DND-41 (cell line): ENCODE measurements at regions not wholly inside any gene's neighbourhood (a gene's known extent, or its start where the extent isn't known, plus 50 kb on each side); places are given as distances from the start of the nearest gene placed in this dataset.

Experiments
- ATAC-seq: fragments of 200-7000 bp; cut with Tn5 transposase; 3 replicates; pipeline ENCODE4 v1.9.1; 2021; ENCODE audit warnings: low read depth; ENCODE audit not compliant: insufficient read depth
- DNase-seq: peaks from one replicate; pipeline ENCODE4 v3.0.0-alpha.2; 2020
- H2AFZ ChIP-seq: 2 replicates; pipeline ENCODE4 v1.6.0; 2012; ENCODE audit warnings: low read depth, low read length
- H3K27ac ChIP-seq: 2 replicates; pipeline ENCODE4 v1.5.1; 2012; ENCODE audit warnings: low read length, inconsistent platforms
- H3K27me3 ChIP-seq: fragments of 200-600 bp; sonication (generic); 2 replicates; pipeline ENCODE4 v1.6.0; 2012; ENCODE audit warnings: low read length, mild to moderate bottlenecking, inconsistent platforms; ENCODE audit not compliant: insufficient read depth, poor library complexity
- H3K36me3 ChIP-seq: 2 replicates; pipeline ENCODE4 v1.5.1; 2012; ENCODE audit warnings: low read length, inconsistent platforms; ENCODE audit not compliant: insufficient read depth
- H3K4me1 ChIP-seq: 2 replicates; pipeline ENCODE4 v1.5.1; 2012; ENCODE audit warnings: mild to moderate bottlenecking, low read length; ENCODE audit not compliant: insufficient read depth
- H3K4me2 ChIP-seq: 2 replicates; pipeline ENCODE4 v1.6.0; 2012; ENCODE audit warnings: mild to moderate bottlenecking, moderate library complexity, low read length, inconsistent platforms; ENCODE audit not compliant: insufficient read depth
- H3K4me3 ChIP-seq, 2 experiments: fragments of 200-600 bp in 1 of 2; shearing (Covaris generic) in 1 of 2; 2 replicates each; pipeline ENCODE4 v1.5.1; 2012 to 2016; ENCODE audit warnings: inconsistent platforms in 2 of 2, low read length in 2 of 2, mild to moderate bottlenecking in 2 of 2, low read depth in 1 of 2, moderate library complexity in 1 of 2
- H3K79me2 ChIP-seq: 2 replicates; pipeline ENCODE4 v1.6.0; 2012; ENCODE audit warnings: low read length, inconsistent platforms; ENCODE audit not compliant: insufficient read depth
- H3K9ac ChIP-seq: 2 replicates; pipeline ENCODE4 v1.6.0; 2012; ENCODE audit warnings: low read depth, mild to moderate bottlenecking, inconsistent platforms, low read length, moderate library complexity
- H3K9me3 ChIP-seq: 2 replicates; pipeline ENCODE4 v1.5.1; 2012; ENCODE audit warnings: low read length, moderate library complexity, mild to moderate bottlenecking, inconsistent platforms; ENCODE audit not compliant: insufficient read depth, severe bottlenecking
- H4K20me1 ChIP-seq: 2 replicates; pipeline ENCODE4 v1.6.0; 2012; ENCODE audit warnings: low read length; ENCODE audit not compliant: insufficient read depth
- CTCF ChIP-seq: IDR thresholded peaks from 2 replicates; pipeline ENCODE4 v1.5.1; 2012; ENCODE audit warnings: borderline replicate concordance, low read length, moderate library complexity, mild to moderate bottlenecking; ENCODE audit not compliant: poor library complexity, severe bottlenecking; ENCODE audit errors: extremely low read depth
- EZH2 ChIP-seq: IDR thresholded peaks from 3 replicates; pipeline ENCODE4 v1.6.1; 2012; ENCODE audit warnings: borderline replicate concordance, low read depth, mild to moderate bottlenecking, moderate library complexity, low read length, inconsistent platforms; ENCODE audit not compliant: severe bottlenecking

DNA sequence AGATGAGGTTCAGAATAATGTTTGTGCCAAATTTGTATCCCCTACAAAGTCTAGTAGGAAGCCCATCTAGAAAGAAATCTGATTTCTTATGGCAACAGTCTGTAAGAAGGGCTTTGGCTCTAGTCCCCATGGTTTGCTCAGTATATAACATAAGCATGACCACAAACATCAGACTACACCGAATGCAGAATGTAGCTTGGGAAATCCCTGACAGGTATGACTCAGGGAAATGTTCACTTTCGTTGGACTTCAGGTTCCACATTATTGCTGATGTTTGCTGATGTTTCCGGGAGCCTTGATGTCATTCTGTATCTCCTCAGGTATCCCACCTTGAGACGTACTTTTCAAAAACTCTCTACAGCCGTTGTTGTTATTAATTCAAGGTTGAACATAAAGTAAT lies 304.4 kb upstream of the TGFBR2 start:
- Histone ChIP-seq H3K9ac (no peak overlapping the region), H3K79me2 (no peaks in the 10 kb centered on the region), H3K9me3 (peaks cover 2% of the 10 kb centered on the region), H3K4me1 (no peaks in the 10 kb centered on the region), H2AFZ (no peak overlapping the region), H3K27me3 (no peaks in the 10 kb centered on the region), H4K20me1 (no peaks in the 10 kb centered on the region), H3K36me3 (no peaks in the 10 kb centered on the region), H3K4me3 (no peak overlapping the region), H3K4me2 (no peak overlapping the region), H3K27ac (no peak overlapping the region)
- ATAC-seq (no peak), DNase-seq (no peak)
- no peak for TF ChIP-seq EZH2
- TF ChIP-seq CTCF: no peak

DNA sequence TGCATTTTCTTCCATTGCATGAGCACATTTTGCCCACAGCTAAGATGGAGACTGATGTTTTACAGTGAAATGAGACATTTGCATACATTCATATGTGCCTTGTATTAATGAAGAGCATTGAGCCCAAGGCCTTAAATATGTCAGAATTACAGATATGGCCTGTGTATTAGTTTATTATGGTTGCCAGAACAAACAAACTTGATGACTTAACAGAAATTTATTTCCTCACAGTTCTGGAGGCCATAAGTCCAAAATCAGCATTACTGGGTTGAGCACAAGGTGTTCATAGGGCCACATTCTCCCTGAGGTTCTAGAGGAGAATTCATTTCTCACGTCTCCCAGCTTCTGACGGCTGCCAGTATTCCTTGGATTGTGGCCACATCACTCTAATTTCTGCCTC lies 302.6 kb upstream of the TGFBR2 start:
- H3K36me3 ChIP-seq: no peaks in the 10 kb centered on the region
- no peak for TF ChIP-seq EZH2
- no peak for TF ChIP-seq CTCF
- no peak overlapping the region for H2AFZ ChIP-seq

DNA sequence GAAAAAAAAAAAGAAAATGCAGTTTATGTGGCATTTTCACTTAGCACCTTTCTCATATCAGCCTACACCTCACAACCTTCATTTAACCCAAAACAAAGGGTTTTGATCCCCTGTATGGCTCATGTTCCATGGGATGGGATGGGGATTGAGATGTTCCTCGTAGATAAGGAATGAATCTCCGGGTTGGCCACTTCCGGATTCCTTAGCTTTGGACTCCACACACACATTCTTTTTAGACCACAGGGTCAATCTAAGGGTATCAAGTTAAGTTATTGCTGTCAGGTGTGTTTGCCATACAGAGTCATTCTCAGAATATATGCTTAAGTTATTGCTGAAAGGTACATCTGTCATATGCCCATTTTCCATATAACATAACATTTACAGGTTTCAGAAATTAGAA lies 301.4 kb upstream of the TGFBR2 start:
- Histone ChIP-seq H3K9ac (no peak overlapping the region), H2AFZ (no peak overlapping the region), H4K20me1 (no peaks in the 10 kb centered on the region), H3K4me1 (no peaks in the 10 kb centered on the region), H3K27me3 (no peaks in the 10 kb centered on the region), H3K9me3 (peaks cover 2% of the 10 kb centered on the region), H3K4me2 (no peak overlapping the region), H3K79me2 (no peaks in the 10 kb centered on the region), H3K36me3 (no peaks in the 10 kb centered on the region), H3K4me3 (no peak overlapping the region), H3K27ac (no peak overlapping the region)
- TF ChIP-seq EZH2: no peak
- no peak for TF ChIP-seq CTCF
- DNase-seq (no peak), ATAC-seq (no peak)

More for the DNA sequence above, 302.6 kb upstream of the TGFBR2 start:
- Histone ChIP-seq H3K4me3 (no peak overlapping the region), H3K27ac (no peak overlapping the region), H3K4me2 (no peak overlapping the region), H3K9ac (no peak overlapping the region), H4K20me1 (no peaks in the 10 kb centered on the region), H3K9me3 (peaks cover 2% of the 10 kb centered on the region), H3K79me2 (no peaks in the 10 kb centered on the region), H3K27me3 (no peaks in the 10 kb centered on the region), H3K4me1 (no peaks in the 10 kb centered on the region)
- ATAC-seq (no peak), DNase-seq (no peak)

GRCh38 chr3:30306896-30307295 lies 299.5 kb upstream of the TGFBR2 start:
- Histone ChIP-seq H3K36me3 (no peaks in the 10 kb centered on the region), H3K9me3 (peaks cover 2% of the 10 kb centered on the region), H3K79me2 (no peaks in the 10 kb centered on the region), H3K4me2 (no peak overlapping the region), H3K27me3 (no peaks in the 10 kb centered on the region), H3K4me1 (no peaks in the 10 kb centered on the region), H3K4me3 (no peak overlapping the region), H4K20me1 (no peaks in the 10 kb centered on the region), H3K9ac (no peak overlapping the region), H3K27ac (no peak overlapping the region), H2AFZ (no peak overlapping the region)
- no peak for DNase-seq
- TF ChIP-seq CTCF (no peak), EZH2 (no peak)
- no peak for ATAC-seq
